Hepatocyte (in vitro differentiated cells): ENCODE measurements at regions not wholly inside any gene's neighbourhood (a gene's known extent, or its start where the extent isn't known, plus 50 kb on each side); places are given as distances from the start of the nearest gene placed in this dataset.

Experiments used
- DNase-seq: peaks from one replicate; pipeline ENCODE4 v3.0.0-alpha.2; 2016; ENCODE audit warnings: low spot score
- H2AFZ ChIP-seq: fragments of 200-600 bp; sonication (generic); 2 replicates; pipeline ENCODE4 v1.6.0; 2016; ENCODE audit warnings: antibody characterized with exemption, mild to moderate bottlenecking
- H3K27ac ChIP-seq: fragments of 200-600 bp; sonication (generic); 2 replicates; pipeline ENCODE4 v1.5.1; 2016; ENCODE audit warnings: mild to moderate bottlenecking
- H3K27me3 ChIP-seq: fragments of 200-600 bp; sonication (generic); 2 replicates; pipeline ENCODE4 v1.6.1; 2016
- H3K36me3 ChIP-seq: fragments of 200-600 bp; sonication (generic); replicated peaks from 2 replicates; pipeline ENCODE4 v1.5.1; 2016; ENCODE audit warnings: low read depth; ENCODE audit not compliant: insufficient read depth
- H3K4me1 ChIP-seq: fragments of 200-600 bp; sonication (generic); 2 replicates; pipeline ENCODE4 v1.5.1; 2016; ENCODE audit warnings: mild to moderate bottlenecking, moderate library complexity; ENCODE audit not compliant: insufficient read depth
- H3K4me2 ChIP-seq: fragments of 200-600 bp; sonication (generic); 2 replicates; pipeline ENCODE4 v1.6.0; 2016
- H3K4me3 ChIP-seq: fragments of 200-600 bp; sonication (generic); 2 replicates; pipeline ENCODE4 v1.5.1; 2016; ENCODE audit warnings: mild to moderate bottlenecking
- H3K79me2 ChIP-seq: fragments of 200-600 bp; sonication (generic); 2 replicates; pipeline ENCODE4 v1.6.0; 2017; ENCODE audit warnings: mild to moderate bottlenecking
- H3K9me2 ChIP-seq: fragments of 200-600 bp; sonication (generic); replicated peaks from 2 replicates; pipeline ENCODE4 v1.6.0; 2017; ENCODE audit warnings: mild to moderate bottlenecking; ENCODE audit not compliant: insufficient read depth
- H3K9me3 ChIP-seq: fragments of 200-600 bp; sonication (generic); 2 replicates; pipeline ENCODE4 v1.5.1; 2016; ENCODE audit warnings: low read depth, mild to moderate bottlenecking
- H4K20me1 ChIP-seq: fragments of 200-600 bp; sonication (generic); 2 replicates; pipeline ENCODE4 v1.6.0; 2016; ENCODE audit warnings: mild to moderate bottlenecking; ENCODE audit not compliant: insufficient read depth, poor library complexity, severe bottlenecking
- EZH2 ChIP-seq: fragments of 200-600 bp; sonication (generic); IDR thresholded peaks from 2 replicates; pipeline ENCODE4 v1.6.1; 2016; ENCODE audit warnings: antibody characterized with exemption, mild to moderate bottlenecking, borderline replicate concordance
- EZH2phosphoT487 ChIP-seq: fragments of 200-600 bp; sonication (generic); IDR thresholded peaks from one replicate; pipeline ENCODE4 v1.6.1; 2018; ENCODE audit warnings: antibody characterized with exemption, mild to moderate bottlenecking, low read depth, moderate library complexity; ENCODE audit not compliant: unreplicated experiment, severe bottlenecking
- WGBS: methylation state at CpG from one replicate; pipeline ENCODE4 v1.1.6; 2016; ENCODE audit warnings: low lambda C conversion rate; ENCODE audit errors: missing lambda C conversion rate; 5-methylcytosine and 5-hydroxymethylcytosine counted together
- TF ChIP-seq, protein P1 (sequence below): fragments of 200-600 bp; sonication (generic); IDR thresholded peaks from 2 replicates; pipeline ENCODE4 v1.5.1; 2016; ENCODE audit warnings: antibody characterized with exemption, mild to moderate bottlenecking; ENCODE audit not compliant: poor library complexity

DNA sequence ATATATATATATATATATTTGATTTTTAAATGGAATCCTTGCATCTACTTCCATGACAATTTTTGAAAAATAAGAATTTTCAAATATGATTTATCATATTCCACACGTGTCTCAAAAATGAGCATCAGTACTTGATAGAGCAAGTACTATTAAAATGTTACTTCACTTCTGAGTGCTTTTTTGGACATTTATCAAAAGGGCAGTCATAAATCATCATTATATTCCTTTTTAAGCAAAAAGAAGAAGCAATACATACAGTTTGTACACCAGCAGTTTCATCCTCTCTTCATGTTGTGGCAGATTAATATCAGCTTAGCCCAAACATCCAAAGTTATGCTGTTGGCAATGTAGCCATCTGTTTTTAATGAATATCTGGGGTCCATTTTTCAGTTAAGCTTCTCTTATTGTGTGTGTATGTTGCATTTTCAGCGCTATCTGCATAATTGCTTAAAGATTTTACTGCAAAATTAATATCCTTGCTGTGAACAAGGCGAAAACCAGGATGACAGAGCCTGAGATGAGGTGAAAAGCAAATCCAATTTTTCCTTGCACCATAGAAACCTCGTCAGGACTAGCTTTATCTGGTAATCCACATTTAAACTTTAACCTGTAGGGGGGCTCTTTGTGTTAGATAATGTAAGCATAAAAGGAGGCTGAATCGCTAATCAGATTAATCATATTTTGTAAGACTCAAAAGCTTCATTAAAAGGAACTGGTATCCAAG, 604.9 kb upstream of the AGTR1 start:
- no peaks in the 10 kb centered on the region for H3K79me2 ChIP-seq
- no peaks in the 10 kb centered on the region for H3K27me3 ChIP-seq
- H3K36me3 ChIP-seq, result no peaks in the 10 kb centered on the region
- H4K20me1 ChIP-seq, result no peaks in the 10 kb centered on the region
- H3K27ac ChIP-seq, result no peak overlapping the region
- 68% methylated on average over 5 of the region's 5 CpGs for WGBS
- no peaks in the 10 kb centered on the region for H3K9me2 ChIP-seq
- no peaks in the 10 kb centered on the region for H3K9me3 ChIP-seq
- TF ChIP-seq, protein P1, sequence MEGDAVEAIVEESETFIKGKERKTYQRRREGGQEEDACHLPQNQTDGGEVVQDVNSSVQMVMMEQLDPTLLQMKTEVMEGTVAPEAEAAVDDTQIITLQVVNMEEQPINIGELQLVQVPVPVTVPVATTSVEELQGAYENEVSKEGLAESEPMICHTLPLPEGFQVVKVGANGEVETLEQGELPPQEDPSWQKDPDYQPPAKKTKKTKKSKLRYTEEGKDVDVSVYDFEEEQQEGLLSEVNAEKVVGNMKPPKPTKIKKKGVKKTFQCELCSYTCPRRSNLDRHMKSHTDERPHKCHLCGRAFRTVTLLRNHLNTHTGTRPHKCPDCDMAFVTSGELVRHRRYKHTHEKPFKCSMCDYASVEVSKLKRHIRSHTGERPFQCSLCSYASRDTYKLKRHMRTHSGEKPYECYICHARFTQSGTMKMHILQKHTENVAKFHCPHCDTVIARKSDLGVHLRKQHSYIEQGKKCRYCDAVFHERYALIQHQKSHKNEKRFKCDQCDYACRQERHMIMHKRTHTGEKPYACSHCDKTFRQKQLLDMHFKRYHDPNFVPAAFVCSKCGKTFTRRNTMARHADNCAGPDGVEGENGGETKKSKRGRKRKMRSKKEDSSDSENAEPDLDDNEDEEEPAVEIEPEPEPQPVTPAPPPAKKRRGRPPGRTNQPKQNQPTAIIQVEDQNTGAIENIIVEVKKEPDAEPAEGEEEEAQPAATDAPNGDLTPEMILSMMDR, result no peak
- TF ChIP-seq EZH2, result no peak
- TF ChIP-seq EZH2phosphoT487, result no peak
- H3K4me3 ChIP-seq, result no peak overlapping the region
- no peaks in the 10 kb centered on the region for H3K4me1 ChIP-seq
- no peak for DNase-seq
- no peak overlapping the region for H3K4me2 ChIP-seq
- H2AFZ ChIP-seq, result no peak overlapping the region

- TF ChIP-seq EZH2 (no peak), EZH2phosphoT487 (no peak)
- TF ChIP-seq, protein P1, result no peak
- no peak for DNase-seq
- H2AFZ ChIP-seq, result no peak overlapping the region
- no peaks in the 10 kb centered on the region for H3K79me2 ChIP-seq
- H3K4me2 ChIP-seq, result no peak overlapping the region
- no peaks in the 10 kb centered on the region for H4K20me1 ChIP-seq
- H3K36me3 ChIP-seq, result no peaks in the 10 kb centered on the region
- H3K27ac ChIP-seq, result no peak overlapping the region
- H3K9me3 ChIP-seq, result no peaks in the 10 kb centered on the region
- no peak overlapping the region for H3K4me3 ChIP-seq
- no peaks in the 10 kb centered on the region for H3K9me2 ChIP-seq
- WGBS, result 69% methylated on average over 1 of the region's 1 CpG
- H3K4me1 ChIP-seq, result no peaks in the 10 kb centered on the region
- H3K27me3 ChIP-seq, result no peaks in the 10 kb centered on the region
Measured at GRCh38 chr3:148093753-148094152, 604.0 kb upstream of the AGTR1 start.

DNA sequence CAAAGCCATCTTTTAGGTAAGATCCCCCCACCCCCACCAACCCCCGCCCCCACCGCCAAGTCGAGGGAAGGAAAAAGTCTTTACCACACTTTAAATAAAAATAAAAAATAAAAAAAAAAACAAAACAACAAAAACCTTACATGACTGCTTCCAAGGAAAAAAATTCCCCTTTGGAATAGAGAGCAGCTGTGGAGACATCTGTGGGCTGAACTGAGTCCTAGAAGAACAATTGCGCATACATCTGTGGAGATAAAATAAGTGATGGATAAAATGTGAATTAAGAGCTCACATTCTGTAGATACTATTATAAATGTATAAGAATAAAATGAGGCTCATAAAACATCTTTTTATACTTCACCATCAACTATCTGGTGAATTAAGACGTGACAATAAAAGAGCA, 601.7 kb upstream of the AGTR1 start:
- TF ChIP-seq EZH2phosphoT487 (no peak), EZH2 (no peak)
- TF ChIP-seq, protein P1, result no peak
- H3K27ac ChIP-seq, result no peak overlapping the region
- H3K9me3 ChIP-seq, result no peaks in the 10 kb centered on the region
- WGBS, result 78% methylated on average over 5 of the region's 5 CpGs
- no peaks in the 10 kb centered on the region for H3K9me2 ChIP-seq
- H3K4me2 ChIP-seq, result no peak overlapping the region
- H3K4me3 ChIP-seq, result no peak overlapping the region
- no peaks in the 10 kb centered on the region for H3K27me3 ChIP-seq
- no peaks in the 10 kb centered on the region for H4K20me1 ChIP-seq
- H3K79me2 ChIP-seq, result no peaks in the 10 kb centered on the region
- no peaks in the 10 kb centered on the region for H3K4me1 ChIP-seq
- H2AFZ ChIP-seq, result no peak overlapping the region
- H3K36me3 ChIP-seq, result no peaks in the 10 kb centered on the region
- DNase-seq, result no peak
